Muscle layer of colon (tissue), 2 donors: ENCODE measurements at regions not wholly inside any gene's neighbourhood (a gene's known extent, or its start where the extent isn't known, plus 50 kb on each side); places are given as distances from the start of the nearest gene placed in this dataset.

Source experiments
- H3K27ac ChIP-seq: one replicate; pipeline ENCODE4 v1.7.0; 2013; ENCODE audit warnings: low read depth, mild to moderate bottlenecking, low read length, moderate library complexity
- H3K27me3 ChIP-seq, 2 donors: one replicate each; pipeline ENCODE4 v1.7.0; 2013; ENCODE audit warnings: low read length in 2 of 2, mild to moderate bottlenecking in 2 of 2; ENCODE audit not compliant: insufficient read depth in 2 of 2, control insufficient read depth in 1 of 2
- H3K36me3 ChIP-seq: one replicate; pipeline ENCODE4 v1.7.0; 2013; ENCODE audit warnings: mild to moderate bottlenecking, low read length; ENCODE audit not compliant: insufficient read depth
- H3K4me1 ChIP-seq: one replicate; pipeline ENCODE4 v1.7.0; 2013; ENCODE audit warnings: mild to moderate bottlenecking, low read length; ENCODE audit not compliant: insufficient read depth
- H3K4me3 ChIP-seq, 2 donors: one replicate each; pipeline ENCODE4 v1.7.0; 2013; ENCODE audit warnings: low read length in 2 of 2, low read depth in 1 of 2, mild to moderate bottlenecking in 1 of 2, moderate library complexity in 1 of 2
- H3K9ac ChIP-seq: one replicate; pipeline ENCODE4 v1.7.0; 2013; ENCODE audit warnings: low read length
- H3K9me3 ChIP-seq: one replicate; pipeline ENCODE4 v1.7.0; 2013; ENCODE audit warnings: mild to moderate bottlenecking, low read length
- donor health status: abdominal sarcoma.
- donor health status: Adenocarcinoma of cecum.

- Histone ChIP-seq H3K9ac (no peak overlapping the region), H3K4me3 (no peak overlapping the region), H3K27ac (no peak overlapping the region), H3K9me3 (no peaks in the 10 kb centered on the region), H3K4me1 (peaks cover 9% of the 10 kb centered on the region), H3K27me3 (no peaks in the 10 kb centered on the region), H3K36me3 (no peaks in the 10 kb centered on the region)
Measured at GRCh38 chr6:150456466-150456865, 87.7 kb downstream of the IYD start.

DNA sequence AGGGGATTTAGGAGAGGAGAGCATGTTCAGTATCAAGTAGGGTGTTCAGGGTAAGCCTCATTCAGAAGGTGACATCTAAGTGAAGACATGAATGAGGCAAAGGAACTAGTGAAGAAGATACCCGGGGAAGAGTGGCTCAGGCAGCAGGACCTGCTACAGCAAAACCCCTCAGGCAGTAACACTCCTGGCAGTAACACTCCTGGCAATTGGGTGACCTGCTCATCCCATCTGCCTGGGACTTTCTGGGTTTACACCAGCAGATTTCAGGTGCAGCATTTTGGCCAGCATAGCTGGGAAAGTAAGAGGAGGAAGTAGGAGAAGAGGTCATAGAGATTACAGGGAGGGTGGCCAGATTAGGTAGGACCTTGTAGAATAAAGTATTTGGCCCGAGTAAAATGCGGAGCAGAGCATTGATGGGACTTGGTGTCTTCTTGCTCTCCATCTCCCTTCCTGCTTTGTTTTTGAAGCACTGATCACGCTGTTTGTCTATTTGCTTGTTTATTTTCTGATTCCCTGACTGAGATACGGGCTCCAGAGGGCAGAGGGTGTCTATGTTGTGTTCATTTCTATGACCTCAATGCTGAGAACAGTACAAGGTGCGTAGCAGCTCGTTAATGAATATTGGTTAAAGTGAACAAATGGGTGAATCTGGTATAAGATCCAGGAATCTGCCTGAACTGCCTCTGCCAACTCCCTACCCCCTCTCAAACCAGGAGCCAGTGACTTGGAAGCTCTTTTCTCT, 88.3 kb downstream of the IYD start:
- Histone ChIP-seq H3K27me3 (no peaks in the 10 kb centered on the region), H3K36me3 (no peaks in the 10 kb centered on the region), H3K27ac (no peak overlapping the region), H3K4me3 (no peak overlapping the region), H3K9me3 (no peaks in the 10 kb centered on the region), H3K4me1 (peaks cover 7% of the 10 kb centered on the region), H3K9ac (no peak overlapping the region)

- no peak overlapping the region for H3K27ac ChIP-seq
- no peaks in the 10 kb centered on the region for H3K4me1 ChIP-seq
- no peaks in the 10 kb centered on the region for H3K27me3 ChIP-seq
- no peak overlapping the region for H3K9ac ChIP-seq
- H3K36me3 ChIP-seq: no peaks in the 10 kb centered on the region
- H3K4me3 ChIP-seq: no peak overlapping the region
- no peaks in the 10 kb centered on the region for H3K9me3 ChIP-seq
Measured at GRCh38 chr6:150458579-150458978, 89.8 kb downstream of the IYD start.

GRCh38 chr6:150463852-150464251, 95.0 kb downstream of the IYD start:
- Histone ChIP-seq H3K4me3 (no peak overlapping the region), H3K36me3 (no peaks in the 10 kb centered on the region), H3K27me3 (no peaks in the 10 kb centered on the region), H3K9ac (no peak overlapping the region), H3K4me1 (no peaks in the 10 kb centered on the region), H3K27ac (no peak overlapping the region), H3K9me3 (no peaks in the 10 kb centered on the region)

DNA sequence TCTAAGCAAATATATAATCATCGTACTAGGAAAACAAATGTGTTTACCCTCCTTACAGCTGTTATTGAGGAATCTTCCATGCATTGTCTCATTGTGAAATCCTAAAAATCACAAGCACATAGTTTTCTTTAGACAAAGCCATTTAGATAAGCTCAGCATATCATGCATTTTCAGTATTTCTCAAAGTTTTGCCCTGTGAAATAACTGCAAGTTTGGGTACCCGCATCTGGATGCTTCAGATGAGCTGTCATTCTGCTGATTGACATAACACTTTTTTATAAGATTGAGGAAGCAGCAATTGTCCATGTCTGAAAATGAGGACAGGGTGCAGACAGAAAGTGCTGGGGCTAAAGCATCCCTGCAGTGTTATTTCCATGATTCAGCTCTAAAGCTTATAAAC, 96.2 kb downstream of the IYD start:
- Histone ChIP-seq H3K27ac (no peak overlapping the region), H3K27me3 (no peaks in the 10 kb centered on the region), H3K4me1 (no peaks in the 10 kb centered on the region), H3K9me3 (no peaks in the 10 kb centered on the region), H3K36me3 (no peaks in the 10 kb centered on the region), H3K9ac (no peak overlapping the region), H3K4me3 (no peak overlapping the region)

- no peaks in the 10 kb centered on the region for H3K9me3 ChIP-seq
- no peaks in the 10 kb centered on the region for H3K36me3 ChIP-seq
- H3K27ac ChIP-seq: no peak overlapping the region
- H3K9ac ChIP-seq: no peak overlapping the region
- no peaks in the 10 kb centered on the region for H3K4me1 ChIP-seq
- no peak overlapping the region for H3K4me3 ChIP-seq
- no peaks in the 10 kb centered on the region for H3K27me3 ChIP-seq
Measured at GRCh38 chr6:150465610-150466009, 96.8 kb downstream of the IYD start.

DNA sequence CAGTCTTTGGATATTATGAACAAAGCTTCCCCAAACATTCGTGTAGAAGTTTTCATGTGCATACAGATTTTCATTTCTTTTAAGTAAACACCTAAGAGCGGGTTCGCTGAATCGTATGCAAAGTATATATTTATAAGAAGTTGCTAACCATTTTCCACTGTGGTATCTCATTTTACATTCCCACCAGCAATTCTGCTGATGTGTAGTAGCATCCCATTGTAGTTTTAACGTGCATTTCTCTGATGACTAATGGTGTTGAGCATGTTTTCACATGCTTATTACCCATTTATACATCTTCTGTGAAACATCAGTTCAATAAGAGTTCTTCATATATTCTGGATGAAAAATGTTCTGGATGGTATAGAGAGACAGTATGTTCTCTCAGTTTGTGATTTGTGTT, 97.4 kb downstream of the IYD start:
- H3K4me3 ChIP-seq: no peak overlapping the region
- H3K27ac ChIP-seq: no peak overlapping the region
- H3K9ac ChIP-seq: no peak overlapping the region
- no peaks in the 10 kb centered on the region for H3K36me3 ChIP-seq
- no peaks in the 10 kb centered on the region for H3K27me3 ChIP-seq
- H3K9me3 ChIP-seq: no peaks in the 10 kb centered on the region
- H3K4me1 ChIP-seq: no peaks in the 10 kb centered on the region

GRCh38 chr6:150470131-150470530, 101.3 kb downstream of the IYD start:
- no peaks in the 10 kb centered on the region for H3K4me1 ChIP-seq
- no peaks in the 10 kb centered on the region for H3K27me3 ChIP-seq
- no peak overlapping the region for H3K27ac ChIP-seq
- H3K4me3 ChIP-seq: no peak overlapping the region
- no peaks in the 10 kb centered on the region for H3K9me3 ChIP-seq
- H3K36me3 ChIP-seq: no peaks in the 10 kb centered on the region
- H3K9ac ChIP-seq: no peak overlapping the region

DNA sequence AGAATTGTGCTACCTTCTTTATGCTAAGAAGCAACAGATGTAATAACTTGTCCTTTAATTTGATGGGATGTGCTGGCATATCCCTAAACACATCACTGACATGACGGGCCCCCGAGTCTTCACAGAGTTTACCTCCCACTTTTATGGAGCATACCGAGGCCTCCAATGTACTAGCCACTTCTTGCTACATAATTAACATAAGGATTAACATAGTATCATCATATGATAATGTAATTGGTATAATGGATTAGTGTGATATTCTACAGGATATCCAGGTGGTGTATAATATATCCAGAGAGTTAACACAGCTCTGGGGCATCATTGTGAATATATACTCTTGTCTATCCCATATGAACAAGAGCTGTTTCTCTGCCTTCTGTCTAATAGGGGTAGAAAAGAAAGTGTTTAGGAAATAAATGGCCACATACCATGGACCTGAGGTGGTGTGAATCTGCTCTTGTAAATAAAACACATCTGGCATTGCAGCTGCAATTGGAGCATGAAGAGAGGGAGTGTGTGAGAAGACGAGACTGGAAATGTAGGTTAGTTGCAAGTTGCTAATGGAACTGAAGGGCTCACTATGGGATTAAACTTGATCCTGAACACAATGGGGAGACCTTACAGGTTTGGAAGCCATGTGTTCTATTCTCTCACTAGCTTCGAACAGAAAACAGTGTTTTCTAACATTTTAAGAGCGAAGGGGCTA, 102.3 kb downstream of the IYD start:
- H3K36me3 ChIP-seq: no peaks in the 10 kb centered on the region
- no peak overlapping the region for H3K27ac ChIP-seq
- H3K4me3 ChIP-seq: no peak overlapping the region
- no peaks in the 10 kb centered on the region for H3K4me1 ChIP-seq
- no peak overlapping the region for H3K9ac ChIP-seq
- no peaks in the 10 kb centered on the region for H3K27me3 ChIP-seq
- H3K9me3 ChIP-seq: no peaks in the 10 kb centered on the region

DNA sequence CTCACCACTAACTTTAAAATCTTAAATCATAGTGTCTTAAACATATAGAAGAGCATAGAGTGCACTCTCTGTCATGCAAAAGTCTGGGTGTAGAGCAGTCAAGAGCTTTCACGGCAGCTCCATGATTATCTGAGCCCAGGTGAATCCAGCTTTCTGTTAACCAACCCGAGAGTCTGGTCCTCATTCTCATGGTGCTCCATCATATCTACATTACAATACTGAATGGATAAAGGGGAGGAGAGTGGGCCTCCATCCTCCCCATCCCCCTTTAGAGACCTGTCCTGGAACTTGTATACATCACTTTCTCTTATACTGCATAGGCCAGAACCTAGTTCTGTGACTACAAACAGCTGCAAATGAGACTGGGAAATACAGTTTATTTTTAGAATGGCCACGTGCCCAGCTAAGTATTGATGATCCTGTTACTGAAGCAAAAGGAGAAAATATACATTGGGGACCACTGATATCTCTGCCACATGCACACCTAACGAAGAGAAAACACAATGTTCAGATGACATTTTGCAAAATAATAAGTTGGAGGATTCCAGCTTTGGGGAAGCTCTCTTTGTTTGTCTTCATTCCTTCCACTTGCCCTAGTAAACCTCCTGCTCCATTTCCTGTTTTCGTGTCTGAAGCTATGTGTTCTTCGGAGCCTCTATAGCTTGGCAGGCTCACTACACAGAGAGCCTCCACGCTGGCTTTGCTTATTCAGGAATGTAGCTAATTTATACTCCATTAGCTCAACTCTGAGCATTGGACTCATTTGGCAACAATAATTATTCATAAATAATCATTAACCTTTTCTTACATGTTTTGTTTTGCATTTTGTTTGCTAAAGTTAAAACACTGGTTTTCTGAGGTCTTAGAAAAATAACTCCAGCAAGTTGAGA, 110.1 kb downstream of the IYD start:
- H3K27me3 ChIP-seq: no peaks in the 10 kb centered on the region
- H3K27ac ChIP-seq: no peak overlapping the region
- no peaks in the 10 kb centered on the region for H3K9me3 ChIP-seq
- H3K4me1 ChIP-seq: no peaks in the 10 kb centered on the region
- H3K9ac ChIP-seq: no peak overlapping the region
- no peaks in the 10 kb centered on the region for H3K36me3 ChIP-seq
- H3K4me3 ChIP-seq: no peak overlapping the region

GRCh38 chr6:150482883-150483409, 114.1 kb downstream of the IYD start:
- H3K36me3 ChIP-seq: no peaks in the 10 kb centered on the region
- no peak overlapping the region for H3K9ac ChIP-seq
- no peaks in the 10 kb centered on the region for H3K4me1 ChIP-seq
- no peaks in the 10 kb centered on the region for H3K27me3 ChIP-seq
- H3K4me3 ChIP-seq: no peak overlapping the region
- H3K27ac ChIP-seq: no peak overlapping the region
- H3K9me3 ChIP-seq: no peaks in the 10 kb centered on the region
